HUES64 (cell line): ENCODE measurements at regions not wholly inside any gene's neighbourhood (a gene's known extent, or its start where the extent isn't known, plus 50 kb on each side); places are given as distances from the start of the nearest gene placed in this dataset.

ENCODE experiments used
- H3K27ac ChIP-seq: 2 replicates; pipeline ENCODE4 v1.7.0; 2013; ENCODE audit warnings: low read depth, low read length, inconsistent platforms
- H3K27me3 ChIP-seq: 2 replicates; pipeline ENCODE4 v1.6.1; 2013; ENCODE audit warnings: mild to moderate bottlenecking, low read length; ENCODE audit not compliant: insufficient read depth
- H3K36me3 ChIP-seq: 2 replicates; pipeline ENCODE4 v1.6.1; 2013; ENCODE audit warnings: mild to moderate bottlenecking, low read length; ENCODE audit not compliant: insufficient read depth
- H3K4me1 ChIP-seq: 2 replicates; pipeline ENCODE4 v1.6.1; 2013; ENCODE audit warnings: mild to moderate bottlenecking, low read length, moderate library complexity; ENCODE audit not compliant: insufficient read depth
- H3K4me3 ChIP-seq: 2 replicates; pipeline ENCODE4 v1.5.1; 2013; ENCODE audit warnings: mild to moderate bottlenecking, low read length, moderate library complexity
- H3K9ac ChIP-seq: 2 replicates; pipeline ENCODE4 v1.6.1; 2013; ENCODE audit warnings: mild to moderate bottlenecking, low read depth, low read length
- H3K9me3 ChIP-seq: 2 replicates; pipeline ENCODE4 v1.6.1; 2013; ENCODE audit warnings: low read depth, low read length; ENCODE audit not compliant: insufficient read depth
- WGBS: fragments of 150-250, 120-280 bp; methylation state at CpG from one replicate; pipeline ENCODE4 v1.1.7; 2013; ENCODE audit warnings: missing lambda C conversion rate; 5-methylcytosine and 5-hydroxymethylcytosine counted together

- no peaks in the 10 kb centered on the region for H3K36me3 ChIP-seq
- H3K9me3 ChIP-seq, result no peaks in the 10 kb centered on the region
- no peak overlapping the region for H3K27ac ChIP-seq
- 94% methylated on average over 3 of the region's 4 CpGs for WGBS
- H3K4me1 ChIP-seq, result peaks cover 7% of the 10 kb centered on the region; the same call in 1 of the 2 replicates
- H3K4me3 ChIP-seq, result no peak overlapping the region
- no peaks in the 10 kb centered on the region for H3K27me3 ChIP-seq
- no peak overlapping the region for H3K9ac ChIP-seq
Measured at GRCh38 chr6:92047860-92048259, 1371.5 kb downstream of the EPHA7 start.

DNA sequence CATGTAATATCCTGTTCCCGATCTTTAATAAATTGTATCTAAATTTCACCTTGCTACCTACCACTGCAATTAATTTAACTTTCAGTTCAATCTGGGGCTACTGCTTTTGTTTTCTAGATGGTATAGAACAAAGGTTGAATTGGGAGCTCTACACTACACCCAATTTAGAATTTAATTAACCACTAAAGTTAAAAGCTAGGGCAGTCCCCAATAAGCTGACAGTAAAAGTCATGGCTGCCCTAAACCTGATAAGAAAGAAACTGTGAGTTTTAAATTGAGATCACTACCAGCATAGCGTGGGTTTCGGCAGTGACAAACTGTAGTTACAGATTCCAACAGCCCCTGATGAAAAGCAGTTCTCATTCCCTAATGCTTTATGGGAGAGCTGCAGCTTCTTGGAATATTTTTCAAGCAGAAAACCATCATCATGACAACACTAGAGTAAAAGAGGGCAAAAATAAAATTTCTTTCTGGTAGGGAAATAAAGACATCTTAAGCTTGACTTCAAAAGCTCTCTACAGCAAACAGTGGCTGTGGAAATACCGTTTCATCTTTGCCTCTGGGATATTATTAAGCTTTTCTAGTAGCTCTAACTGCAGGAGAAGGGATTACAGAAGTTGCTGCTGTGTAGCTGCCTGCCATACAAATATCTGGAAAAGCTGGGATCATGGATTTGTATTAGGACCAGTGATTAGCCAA lies 1372.1 kb downstream of the EPHA7 start:
- WGBS, result 91% methylated on average over 3 of the region's 4 CpGs
- H3K27me3 ChIP-seq, result no peaks in the 10 kb centered on the region
- no peak overlapping the region for H3K9ac ChIP-seq
- H3K4me3 ChIP-seq, result no peak overlapping the region
- H3K27ac ChIP-seq, result no peak overlapping the region
- H3K36me3 ChIP-seq, result no peaks in the 10 kb centered on the region
- H3K9me3 ChIP-seq, result no peaks in the 10 kb centered on the region
- H3K4me1 ChIP-seq, result peaks cover 3% of the 10 kb centered on the region; the same call in 1 of the 2 replicates

DNA sequence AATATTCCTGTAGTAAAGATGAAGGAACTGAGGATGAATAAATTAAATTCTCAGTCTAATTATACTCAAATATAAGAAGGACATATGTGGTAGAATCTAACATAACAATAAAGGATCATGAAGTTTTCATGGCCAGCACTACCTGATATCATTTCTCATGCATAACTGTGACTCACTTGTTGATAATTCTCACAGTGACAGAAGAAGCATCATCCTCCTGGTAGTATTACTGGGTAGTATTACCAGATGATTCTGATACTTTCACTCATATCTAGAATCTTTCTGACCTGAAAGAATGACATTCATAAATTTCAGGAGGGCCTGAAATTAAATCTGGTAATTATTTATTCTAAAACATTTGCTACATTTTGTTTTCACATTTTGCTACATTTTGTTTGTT lies 1375.0 kb downstream of the EPHA7 start:
- Histone ChIP-seq H3K4me1 (peaks cover 3% of the 10 kb centered on the region; the same call in 1 of the 2 replicates), H3K4me3 (no peak overlapping the region), H3K27ac (no peak overlapping the region), H3K9ac (no peak overlapping the region), H3K9me3 (no peaks in the 10 kb centered on the region), H3K27me3 (no peaks in the 10 kb centered on the region), H3K36me3 (no peaks in the 10 kb centered on the region)

GRCh38 chr6:92043777-92044176 lies 1375.6 kb downstream of the EPHA7 start:
- Histone ChIP-seq H3K27me3 (no peaks in the 10 kb centered on the region), H3K36me3 (no peaks in the 10 kb centered on the region), H3K9ac (no peak overlapping the region), H3K27ac (no peak overlapping the region), H3K4me3 (no peak overlapping the region), H3K9me3 (no peaks in the 10 kb centered on the region), H3K4me1 (peaks cover 3% of the 10 kb centered on the region; the same call in 1 of the 2 replicates)
- 91% methylated on average over 3 of the region's 3 CpGs for WGBS

GRCh38 chr6:92026878-92027277 lies 1392.5 kb downstream of the EPHA7 start:
- H3K9me3 ChIP-seq, result no peaks in the 10 kb centered on the region
- H3K4me1 ChIP-seq, result no peaks in the 10 kb centered on the region
- no peak overlapping the region for H3K9ac ChIP-seq
- no peaks in the 10 kb centered on the region for H3K36me3 ChIP-seq
- H3K27me3 ChIP-seq, result no peaks in the 10 kb centered on the region
- 82% methylated on average over 1 of the region's 1 CpG for WGBS
- no peak overlapping the region for H3K4me3 ChIP-seq
- H3K27ac ChIP-seq, result no peak overlapping the region

GRCh38 chr6:92024881-92025280 lies 1394.5 kb downstream of the EPHA7 start:
- no peak overlapping the region for H3K4me3 ChIP-seq
- H3K9me3 ChIP-seq, result no peaks in the 10 kb centered on the region
- no peak overlapping the region for H3K9ac ChIP-seq
- H3K27me3 ChIP-seq, result no peaks in the 10 kb centered on the region
- H3K4me1 ChIP-seq, result no peaks in the 10 kb centered on the region
- 87% methylated on average over 2 of the region's 2 CpGs for WGBS
- no peak overlapping the region for H3K27ac ChIP-seq
- no peaks in the 10 kb centered on the region for H3K36me3 ChIP-seq

DNA sequence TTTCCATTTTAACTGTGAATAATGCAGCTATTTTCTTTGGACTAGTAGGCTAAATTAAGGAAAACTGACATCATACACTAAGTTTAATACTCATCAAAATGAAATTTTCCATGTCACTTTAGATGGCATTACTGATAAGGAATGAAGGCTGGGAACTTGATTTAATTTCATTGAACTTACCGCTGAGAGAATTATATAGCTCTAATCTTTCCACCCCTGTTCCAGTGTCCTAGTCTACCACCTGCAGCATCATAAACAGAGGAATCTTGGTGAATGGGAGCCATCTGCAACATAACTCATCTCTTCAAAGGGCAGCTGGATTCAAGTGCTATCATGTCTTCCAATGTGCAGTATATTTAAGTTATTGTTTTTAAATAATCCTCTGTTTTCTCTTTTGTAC lies 1395.2 kb downstream of the EPHA7 start:
- H3K9ac ChIP-seq, result no peak overlapping the region
- H3K36me3 ChIP-seq, result no peaks in the 10 kb centered on the region
- no peak overlapping the region for H3K4me3 ChIP-seq
- H3K4me1 ChIP-seq, result no peaks in the 10 kb centered on the region
- H3K27ac ChIP-seq, result no peak overlapping the region
- H3K9me3 ChIP-seq, result no peaks in the 10 kb centered on the region
- 91% methylated on average over 1 of the region's 1 CpG for WGBS
- H3K27me3 ChIP-seq, result no peaks in the 10 kb centered on the region

GRCh38 chr6:92023410-92023966 lies 1395.9 kb downstream of the EPHA7 start:
- H3K9ac ChIP-seq, result no peak overlapping the region
- no peak overlapping the region for H3K27ac ChIP-seq
- no peaks in the 10 kb centered on the region for H3K9me3 ChIP-seq
- H3K27me3 ChIP-seq, result no peaks in the 10 kb centered on the region
- no peaks in the 10 kb centered on the region for H3K36me3 ChIP-seq
- H3K4me1 ChIP-seq, result no peaks in the 10 kb centered on the region
- no peak overlapping the region for H3K4me3 ChIP-seq
- WGBS, result 92% methylated on average over 2 of the region's 2 CpGs

DNA sequence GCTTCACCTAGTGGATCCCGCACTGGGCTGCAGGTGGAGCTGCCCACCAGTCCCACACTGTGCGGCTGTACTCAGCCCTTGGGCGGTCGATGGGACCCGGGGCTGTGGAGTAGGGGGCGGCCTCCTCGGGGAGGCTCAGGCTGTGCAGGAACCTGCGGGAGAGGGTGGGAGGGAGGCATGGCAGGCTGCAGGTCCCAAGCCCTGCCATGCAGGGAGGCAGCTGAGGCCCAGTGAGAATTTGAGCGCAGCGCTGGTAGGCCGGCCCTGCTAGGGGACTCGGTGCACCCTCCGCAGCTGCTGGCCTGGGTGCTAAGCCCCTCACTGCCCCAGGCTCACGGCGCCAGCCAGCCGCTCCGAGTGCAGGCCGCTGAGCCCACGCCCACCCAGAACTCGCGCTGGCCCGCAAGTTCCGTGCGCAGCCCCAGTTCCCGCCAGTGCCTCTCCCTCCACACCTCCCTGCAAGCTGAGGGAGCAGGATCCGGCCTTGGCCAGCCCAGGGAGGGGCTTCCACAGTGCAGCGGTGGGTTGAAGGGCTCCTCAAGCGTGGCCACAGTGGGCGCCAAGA lies 1407.6 kb downstream of the EPHA7 start:
- 90% methylated on average over 29 of the region's 29 CpGs for WGBS
- H3K27me3 ChIP-seq, result no peaks in the 10 kb centered on the region
- peaks cover 3% of the 10 kb centered on the region; the same call in 1 of the 2 replicates for H3K9me3 ChIP-seq
- H3K27ac ChIP-seq, result no peak overlapping the region
- no peak overlapping the region for H3K9ac ChIP-seq
- no peaks in the 10 kb centered on the region for H3K4me1 ChIP-seq
- H3K36me3 ChIP-seq, result no peaks in the 10 kb centered on the region
- no peak overlapping the region for H3K4me3 ChIP-seq

- 98% methylated on average over 7 of the region's 7 CpGs for WGBS
- peaks cover 3% of the 10 kb centered on the region; the same call in 1 of the 2 replicates for H3K9me3 ChIP-seq
- H3K27me3 ChIP-seq, result no peaks in the 10 kb centered on the region
- no peaks in the 10 kb centered on the region for H3K36me3 ChIP-seq
- no peak overlapping the region for H3K4me3 ChIP-seq
- no peak overlapping the region for H3K9ac ChIP-seq
- no peaks in the 10 kb centered on the region for H3K4me1 ChIP-seq
- H3K27ac ChIP-seq, result no peak overlapping the region
Measured at GRCh38 chr6:92008757-92009502, 1410.4 kb downstream of the EPHA7 start.

DNA sequence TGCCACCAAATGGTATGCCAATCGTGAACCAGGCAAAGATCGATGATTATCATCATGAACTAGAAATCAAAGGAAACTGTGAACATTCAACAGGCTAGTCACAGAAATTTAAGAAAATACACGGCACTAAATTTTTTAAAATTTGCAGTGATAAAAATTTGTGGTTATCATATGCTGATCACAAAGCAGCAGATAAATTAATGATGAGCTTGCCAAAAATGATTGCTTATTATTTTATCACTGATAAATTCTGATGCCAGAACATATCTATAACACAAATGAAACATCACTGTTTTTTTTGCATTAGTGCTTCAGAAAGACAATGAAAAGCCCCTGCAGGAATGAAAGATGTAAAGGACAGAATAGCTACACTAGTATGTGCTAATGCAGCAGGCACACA lies 1413.2 kb upstream of the MAP3K7 start:
- Histone ChIP-seq H3K4me1 (no peaks in the 10 kb centered on the region), H3K4me3 (no peak overlapping the region), H3K36me3 (no peaks in the 10 kb centered on the region), H3K9ac (no peak overlapping the region), H3K27ac (no peak overlapping the region), H3K9me3 (no peaks in the 10 kb centered on the region), H3K27me3 (no peaks in the 10 kb centered on the region)
- WGBS, result 95% methylated on average over 3 of the region's 3 CpGs
